Aorta (tissue), 5 donors: ENCODE measurements at regions not wholly inside any gene's neighbourhood (a gene's known extent, or its start where the extent isn't known, plus 50 kb on each side); places are given as distances from the start of the nearest gene placed in this dataset.

Experiments
- ATAC-seq: fragments of 200-7000 bp; cut with Tn5 transposase; one replicate; pipeline ENCODE4 v1.9.1; 2022; ENCODE audit warnings: moderate library complexity; ENCODE audit not compliant: low FRiP score
- DNase-seq, 2 donors: peaks; one replicate each; pipeline ENCODE4 v3.0.0-alpha.2; 2020
- H3K27ac ChIP-seq, 2 donors: one replicate each; pipeline ENCODE4 v1.5.1; 2013; ENCODE audit warnings: low read length in 2 of 2, mild to moderate bottlenecking in 2 of 2, moderate library complexity in 2 of 2, control low read depth in 1 of 2, inconsistent platforms in 1 of 2, low read depth in 1 of 2
- H3K27me3 ChIP-seq, 2 donors: one replicate each; pipeline ENCODE4 v1.6.1; 2013; ENCODE audit warnings: control low read depth in 1 of 2, low read length in 1 of 2, mild to moderate bottlenecking in 1 of 2, moderate library complexity in 1 of 2; ENCODE audit not compliant: insufficient read depth in 2 of 2, control insufficient read depth in 1 of 2
- H3K36me3 ChIP-seq, 2 donors: one replicate each; pipeline ENCODE4 v1.6.1; 2013; ENCODE audit warnings: control low read depth in 1 of 2, low read length in 1 of 2, mild to moderate bottlenecking in 1 of 2; ENCODE audit not compliant: insufficient read depth in 2 of 2, control insufficient read depth in 1 of 2
- H3K4me1 ChIP-seq, 2 donors: one replicate each; pipeline ENCODE4 v1.6.1; 2013; ENCODE audit warnings: low read length in 2 of 2, control low read depth in 1 of 2, mild to moderate bottlenecking in 1 of 2, moderate library complexity in 1 of 2; ENCODE audit not compliant: insufficient read depth in 2 of 2, control insufficient read depth in 1 of 2
- H3K4me3 ChIP-seq, 2 donors: one replicate each; pipeline ENCODE4 v1.5.1; 2013; ENCODE audit warnings: low read length in 2 of 2, control low read depth in 1 of 2, mild to moderate bottlenecking in 1 of 2
- H3K9me3 ChIP-seq: one replicate; pipeline ENCODE4 v1.6.1; 2013; ENCODE audit warnings: mild to moderate bottlenecking, low read length; ENCODE audit not compliant: control insufficient read depth
- WGBS, 2 donors: extraction: QIAGEN DNeasy Blood & Tissue Kit; methylation state at CpG; one replicate each; pipeline ENCODE4 v1.1.7; 2013; 5-methylcytosine and 5-hydroxymethylcytosine counted together
- intact Hi-C, 2 donors: fragments of 100-400 bp; cut with DNase I; formaldehyde crosslinking; loops; one replicate each; pipeline versions ENCODE4 v1.14.2 to v1.15.0; 2022
- donor health status: healthy with polysubstance abuse.
- donor health status: Bipolar disorder and iron deficiency.
- donor health status: DM: no; HTN: no; CAD: no.
- donor health status: DM: no; HTN: no; CAD: no.
- donor health status: DM: yes; HTN: yes; CAD: no.

- Histone ChIP-seq H3K27me3 (no peaks in the 10 kb centered on the region), H3K27ac (no peak overlapping the region), H3K9me3 (no peaks in the 10 kb centered on the region), H3K4me1 (peaks cover 0 to 2% of the 10 kb centered on the region in 2 donors), H3K36me3 (no peaks in the 10 kb centered on the region), H3K4me3 (no peak overlapping the region)
- intact Hi-C loops: no loop called here
- DNase-seq (peak; percentile 89), ATAC-seq (peak; percentile 72)
- 12 to 14% methylated on average over 9 of the region's 9 CpGs for WGBS, 2 donors
Measured at GRCh38 chr13:59531571-59532091, 632.1 kb downstream of the DIAPH3 start.

- WGBS, 2 donors: 82 to 84% methylated on average over 2 of the region's 2 CpGs
- Histone ChIP-seq H3K36me3 (no peaks in the 10 kb centered on the region), H3K4me3 (no peak overlapping the region), H3K27ac (no peak overlapping the region), H3K4me1 (peaks cover 0 to 2% of the 10 kb centered on the region in 2 donors), H3K27me3 (no peaks in the 10 kb centered on the region), H3K9me3 (no peaks in the 10 kb centered on the region)
- intact Hi-C loops: no loop called here
- DNase-seq (no peak), ATAC-seq (no peak)
Measured at GRCh38 chr13:59532405-59532804, 631.3 kb downstream of the DIAPH3 start.

GRCh38 chr13:59533561-59534555, 629.9 kb downstream of the DIAPH3 start:
- Histone ChIP-seq H3K4me1 (peaks cover 0 to 2% of the 10 kb centered on the region in 2 donors), H3K4me3 (no peak overlapping the region), H3K27me3 (no peaks in the 10 kb centered on the region), H3K9me3 (no peaks in the 10 kb centered on the region), H3K36me3 (no peaks in the 10 kb centered on the region), H3K27ac (no peak overlapping the region)
- DNase-seq: no peak
- intact Hi-C loops: no loop called here
- 88 to 90% methylated on average over 3 of the region's 3 CpGs for WGBS, 2 donors
- no peak for ATAC-seq

GRCh38 chr13:59534806-59535205, 628.9 kb downstream of the DIAPH3 start:
- Histone ChIP-seq H3K27me3 (no peaks in the 10 kb centered on the region), H3K36me3 (no peaks in the 10 kb centered on the region), H3K27ac (no peak overlapping the region), H3K4me1 (peaks cover 0 to 2% of the 10 kb centered on the region in 2 donors), H3K4me3 (no peak overlapping the region), H3K9me3 (no peaks in the 10 kb centered on the region)
- no peak for DNase-seq
- intact Hi-C loops: no loop called here
- no peak for ATAC-seq
- WGBS, 2 donors: 82 to 86% methylated on average over 5 of the region's 5 CpGs

GRCh38 chr13:59537500-59537899, 626.2 kb downstream of the DIAPH3 start:
- DNase-seq (no peak), ATAC-seq (no peak)
- H3K36me3 ChIP-seq: no peaks in the 10 kb centered on the region
- intact Hi-C loops: no loop called here
- H3K9me3 ChIP-seq: no peaks in the 10 kb centered on the region
- no peaks in the 10 kb centered on the region for H3K27me3 ChIP-seq
- H3K27ac ChIP-seq: no peak overlapping the region
- no peak overlapping the region for H3K4me3 ChIP-seq
- 98 to 100% methylated on average over 3 of the region's 3 CpGs for whole genome bisulfite sequencing, 2 donors
- H3K4me1 ChIP-seq: no peaks in the 10 kb centered on the region

- no peak for ATAC-seq
- intact Hi-C loops: no loop called here
- no peaks in the 10 kb centered on the region for H3K4me1 ChIP-seq
- 51 to 52% methylated on average over 3 of the region's 3 CpGs for WGBS, 2 donors
- H3K27me3 ChIP-seq: no peaks in the 10 kb centered on the region
- H3K4me3 ChIP-seq: no peak overlapping the region
- H3K9me3 ChIP-seq: no peaks in the 10 kb centered on the region
- no peak overlapping the region for H3K27ac ChIP-seq
- no peaks in the 10 kb centered on the region for H3K36me3 ChIP-seq
- DNase-seq: no peak
Measured at GRCh38 chr13:59538512-59538911, 625.2 kb downstream of the DIAPH3 start.

- Histone ChIP-seq H3K9me3 (no peaks in the 10 kb centered on the region), H3K27ac (no peak overlapping the region), H3K27me3 (no peaks in the 10 kb centered on the region), H3K36me3 (no peaks in the 10 kb centered on the region), H3K4me3 (no peak overlapping the region), H3K4me1 (no peaks in the 10 kb centered on the region)
- intact Hi-C loops: no loop called here
- ATAC-seq (no peak), DNase-seq (no peak)
Measured at GRCh38 chr13:59542303-59542702, 621.4 kb downstream of the DIAPH3 start.

- ATAC-seq (no peak), DNase-seq (no peak)
- Histone ChIP-seq H3K36me3 (no peaks in the 10 kb centered on the region), H3K4me3 (no peak overlapping the region), H3K9me3 (no peaks in the 10 kb centered on the region), H3K4me1 (no peaks in the 10 kb centered on the region), H3K27ac (no peak overlapping the region), H3K27me3 (no peaks in the 10 kb centered on the region)
- 88 to 93% methylated on average over 1 of the region's 1 CpG for WGBS, 2 donors
- intact Hi-C loops: no loop called here
Measured at GRCh38 chr13:59543418-59543817, 620.3 kb downstream of the DIAPH3 start.

- intact Hi-C loops: no loop called here
- no peaks in the 10 kb centered on the region for H3K36me3 ChIP-seq
- WGBS, 2 donors: 96 to 97% methylated on average over 1 of the region's 1 CpG
- H3K4me3 ChIP-seq: no peak overlapping the region
- H3K27ac ChIP-seq: no peak overlapping the region
- no peaks in the 10 kb centered on the region for H3K4me1 ChIP-seq
- no peak for ATAC-seq
- peaks cover 2% of the 10 kb centered on the region for H3K9me3 ChIP-seq
- H3K27me3 ChIP-seq: peaks cover 0 to 1% of the 10 kb centered on the region in 2 donors
- no peak for DNase-seq
Measured at GRCh38 chr13:59545007-59545406, 618.7 kb downstream of the DIAPH3 start.
